ENCODE measurements at regions not wholly inside any gene's neighbourhood (a gene's known extent, or its start where the extent isn't known, plus 50 kb on each side); places are given as distances from the start of the nearest gene placed in this dataset.

GRCh38 chr3:182364323-182364722 is 429.0 kb upstream of the ATP11B start:
- ChIA-PET CTCF (no interaction called here), POLR2A (no interaction called here)
- DNase-seq (ENCODE audit: low read depth, low spot score): no peak
- Histone ChIP-seq H3K9me3 (ENCODE audit: control insufficient read depth, insufficient read depth, low read length) (peaks cover 11% of the 10 kb centered on the region), H3K4me3 (ENCODE audit: low read depth, low read length) (no peak overlapping the region), H3K27me3 (ENCODE audit: control insufficient read depth, insufficient read depth, low read length) (no peaks in the 10 kb centered on the region), H3K27ac (ENCODE audit: low read depth, low read length) (no peak overlapping the region)
- no peak for TF ChIP-seq CTCF (IDR thresholded peaks at IDR 0.05; ENCODE audit: low read depth, low read length)

- no peak for DNase-seq (ENCODE audit: low read depth, low spot score)
- CTCF ChIA-PET: no interaction called here
- peaks cover 11% of the 10 kb centered on the region for H3K9me3 ChIP-seq (ENCODE audit: control insufficient read depth, insufficient read depth, low read length)
- no peak for TF ChIP-seq CTCF (IDR thresholded peaks at IDR 0.05; ENCODE audit: low read depth, low read length)
- POLR2A ChIA-PET: no interaction called here
- H3K4me3 ChIP-seq (ENCODE audit: low read depth, low read length): no peak overlapping the region
- H3K27me3 ChIP-seq (ENCODE audit: control insufficient read depth, insufficient read depth, low read length): no peaks in the 10 kb centered on the region
- H3K27ac ChIP-seq (ENCODE audit: low read depth, low read length): no peak overlapping the region
These were observed 428.3 kb upstream of the ATP11B start for GRCh38 chr3:182364723-182365650.

GRCh38 chr3:182366746-182367145 is 426.6 kb upstream of the ATP11B start:
- ChIA-PET POLR2A (no interaction called here), CTCF (no interaction called here)
- Histone ChIP-seq H3K27me3 (ENCODE audit: control insufficient read depth, insufficient read depth, low read length) (no peaks in the 10 kb centered on the region), H3K9me3 (ENCODE audit: control insufficient read depth, insufficient read depth, low read length) (peaks cover 11% of the 10 kb centered on the region), H3K27ac (ENCODE audit: low read depth, low read length) (no peak overlapping the region), H3K4me3 (ENCODE audit: low read depth, low read length) (no peak overlapping the region)
- no peak for DNase-seq (ENCODE audit: low read depth, low spot score)
- no peak for TF ChIP-seq CTCF (IDR thresholded peaks at IDR 0.05; ENCODE audit: low read depth, low read length)

- TF ChIP-seq CTCF (IDR thresholded peaks at IDR 0.05; ENCODE audit: low read depth, low read length): no peak
- DNase-seq (ENCODE audit: low read depth, low spot score): no peak
- CTCF ChIA-PET: no interaction called here
- POLR2A ChIA-PET: no interaction called here
- Histone ChIP-seq H3K27me3 (ENCODE audit: control insufficient read depth, insufficient read depth, low read length) (no peaks in the 10 kb centered on the region), H3K4me3 (ENCODE audit: low read depth, low read length) (no peak overlapping the region), H3K9me3 (ENCODE audit: control insufficient read depth, insufficient read depth, low read length) (peaks cover 4% of the 10 kb centered on the region), H3K27ac (ENCODE audit: low read depth, low read length) (no peak overlapping the region)
These were observed 423.4 kb upstream of the ATP11B start for GRCh38 chr3:182369861-182370260.

- TF ChIP-seq CTCF (IDR thresholded peaks at IDR 0.05; ENCODE audit: low read depth, low read length): no peak
- H3K27ac ChIP-seq (ENCODE audit: low read depth, low read length): no peak overlapping the region
- H3K27me3 ChIP-seq (ENCODE audit: control insufficient read depth, insufficient read depth, low read length): no peaks in the 10 kb centered on the region
- CTCF ChIA-PET: no interaction called here
- peaks cover 3% of the 10 kb centered on the region for H3K9me3 ChIP-seq (ENCODE audit: control insufficient read depth, insufficient read depth, low read length)
- no peak for DNase-seq (ENCODE audit: low read depth, low spot score)
- no peak overlapping the region for H3K4me3 ChIP-seq (ENCODE audit: low read depth, low read length)
- POLR2A ChIA-PET: no interaction called here
These were observed 422.4 kb upstream of the ATP11B start for GRCh38 chr3:182370949-182371348.
